HG03571 (cell line): ENCODE measurements at regions not wholly inside any gene's neighbourhood (a gene's known extent, or its start where the extent isn't known, plus 50 kb on each side); places are given as distances from the start of the nearest gene placed in this dataset.

Source experiments
- ATAC-seq: cut with Tn5 transposase; IDR thresholded peaks from one replicate; pipeline ENCODE4 v1.9.1; 2021; ENCODE audit not compliant: unreplicated experiment

GRCh38 chr12:67425394-67425793 is 156.2 kb downstream of the CAND1 start:
- ATAC-seq: no peak

DNA sequence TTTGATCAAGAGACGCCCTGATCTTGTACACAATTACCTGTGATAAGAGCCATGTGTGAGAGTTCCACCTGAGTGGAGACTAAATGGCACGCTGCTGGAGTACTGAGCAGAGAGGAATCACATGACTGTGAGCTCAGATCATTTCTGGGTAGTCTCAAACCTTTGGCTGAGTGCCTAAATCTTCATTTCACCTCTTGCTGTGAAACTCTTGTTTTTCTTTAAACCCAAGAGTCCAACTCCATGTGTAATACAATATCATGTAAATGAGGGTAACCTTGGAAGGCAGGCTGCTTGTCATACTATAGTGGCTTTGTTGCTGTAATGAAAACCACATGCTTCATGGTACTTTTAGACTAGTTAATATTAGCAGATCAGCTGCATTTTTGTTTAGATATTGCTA is 156.9 kb downstream of the CAND1 start:
- ATAC-seq: no peak

- no peak for ATAC-seq
Measured at GRCh38 chr12:67427336-67427735, 158.2 kb downstream of the CAND1 start.

DNA sequence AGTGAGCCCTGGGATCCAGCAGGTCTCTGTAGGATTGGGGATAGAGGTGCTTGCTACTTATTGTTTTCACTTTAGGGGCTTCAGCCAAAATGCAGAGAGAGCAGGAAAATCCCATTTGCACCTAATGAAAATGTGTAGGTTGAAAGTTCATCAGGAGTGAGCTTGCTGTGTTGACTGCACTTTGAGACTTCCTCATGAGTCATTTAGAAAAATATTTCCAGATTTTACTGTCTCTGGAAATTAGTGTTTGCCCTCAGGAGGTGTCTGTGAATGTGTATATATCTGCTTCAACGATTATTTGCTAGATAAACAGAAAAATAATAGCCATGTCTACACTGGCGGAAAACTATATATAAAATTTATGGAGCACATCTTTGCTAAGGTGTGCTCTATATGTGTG is 159.3 kb downstream of the CAND1 start:
- ATAC-seq: no peak

- no peak for ATAC-seq
Measured at GRCh38 chr12:67430708-67431335, 161.7 kb downstream of the CAND1 start.

DNA sequence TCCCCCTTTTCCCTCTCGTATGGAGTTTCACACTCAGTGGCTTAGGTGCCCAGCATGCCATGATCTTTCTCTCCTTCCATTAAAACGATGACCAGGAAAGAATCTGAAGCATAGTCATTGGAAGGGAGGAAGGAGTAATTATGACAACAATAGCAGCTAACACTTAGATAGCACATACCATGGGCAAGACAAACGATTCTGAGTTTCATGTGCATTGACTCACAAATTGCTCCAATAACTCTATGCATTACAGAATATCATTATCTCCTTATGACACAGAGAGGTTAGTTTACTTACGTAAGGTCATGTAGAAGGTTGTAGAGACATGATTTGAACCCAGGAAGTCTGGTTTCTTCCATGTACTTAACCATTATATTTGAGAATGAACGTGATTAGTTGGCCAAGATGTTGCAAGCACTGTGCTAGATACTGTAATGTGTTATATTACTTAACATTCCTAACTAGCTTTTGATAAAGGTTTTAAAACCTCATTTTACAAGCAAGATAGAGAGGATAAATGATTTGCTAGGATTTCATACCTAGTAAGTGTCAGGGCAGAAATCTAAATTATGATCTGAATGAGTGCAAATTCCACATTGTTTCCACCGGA is 162.4 kb downstream of the CAND1 start:
- ATAC-seq: no peak

DNA sequence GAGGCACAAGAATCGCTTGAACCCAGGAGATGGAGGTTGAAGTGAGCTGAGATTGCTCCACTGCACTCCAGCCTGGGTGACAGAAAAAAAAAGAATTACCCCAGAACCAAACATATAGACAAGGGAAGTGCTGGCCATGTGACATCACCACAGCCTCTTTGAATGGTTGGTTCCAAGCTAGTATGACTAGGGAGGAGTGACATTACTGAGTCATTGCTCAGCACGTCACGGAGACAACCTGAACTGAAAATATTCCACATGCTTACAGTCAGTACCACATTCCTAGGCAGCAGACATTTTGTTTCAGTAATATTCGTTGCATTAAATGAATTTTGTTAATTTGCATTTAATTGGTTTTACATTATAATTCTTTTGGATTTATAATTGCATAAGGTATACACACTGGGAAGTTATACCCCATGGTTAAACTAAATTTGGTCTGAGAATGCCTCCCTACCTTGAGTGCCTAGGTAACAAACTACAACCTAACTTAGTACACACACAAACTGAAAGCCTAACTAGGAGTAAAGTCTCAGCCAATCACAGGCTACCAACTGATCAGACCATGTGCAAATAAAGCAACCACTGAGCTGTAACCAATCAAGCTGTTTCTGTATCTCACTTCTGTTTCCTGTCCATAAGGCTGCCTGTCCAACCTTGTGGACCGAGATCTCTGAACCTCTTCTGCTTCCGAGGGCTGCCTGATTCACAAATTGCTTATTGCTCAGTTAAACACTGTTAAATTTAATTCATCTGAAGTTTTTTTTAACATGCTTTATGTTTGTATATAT is 164.4 kb downstream of the CAND1 start:
- peak; percentile 89 for ATAC-seq

- ATAC-seq: no peak
Measured at GRCh38 chr12:67434671-67435370, 165.7 kb downstream of the CAND1 start.

DNA sequence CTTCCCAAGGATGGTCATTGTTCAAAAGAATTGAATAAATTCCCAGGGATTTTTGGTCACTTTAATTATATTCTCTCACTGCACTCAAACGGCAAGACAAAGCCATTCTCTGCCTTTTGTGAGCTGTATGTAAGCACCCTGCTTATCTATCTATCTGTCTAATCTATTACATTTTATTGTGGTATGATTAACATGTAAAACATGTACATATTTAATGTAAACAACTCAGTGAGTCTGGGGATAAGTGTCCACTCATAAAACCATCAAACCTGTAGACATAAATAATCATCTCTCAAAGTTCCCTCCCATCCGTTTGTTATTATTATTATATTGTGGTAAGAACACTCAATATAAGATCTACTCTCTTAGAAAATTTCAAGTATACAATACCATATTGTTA is 167.1 kb downstream of the CAND1 start:
- no peak for ATAC-seq

DNA sequence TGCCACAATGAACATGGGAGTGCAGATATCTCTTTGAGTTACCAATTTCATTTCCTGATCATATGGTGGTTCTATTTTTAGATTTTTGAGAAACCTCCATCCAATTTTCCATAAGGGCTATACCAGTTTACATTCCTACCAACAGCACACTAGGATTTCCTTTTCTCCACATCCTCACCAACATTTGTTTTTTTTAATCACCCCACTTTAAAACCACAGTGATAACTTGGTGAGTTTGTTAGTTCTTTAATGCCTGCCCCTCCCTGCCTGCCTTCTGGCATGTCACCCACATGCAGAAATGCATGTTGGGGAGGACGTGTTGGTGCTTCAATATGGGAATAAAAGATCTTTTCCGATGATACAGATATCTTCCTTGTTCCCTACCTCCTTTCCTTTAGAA is 167.9 kb downstream of the CAND1 start:
- no peak for ATAC-seq

- ATAC-seq: no peak
Measured at GRCh38 chr12:67439611-67440010, 170.5 kb downstream of the CAND1 start.

DNA sequence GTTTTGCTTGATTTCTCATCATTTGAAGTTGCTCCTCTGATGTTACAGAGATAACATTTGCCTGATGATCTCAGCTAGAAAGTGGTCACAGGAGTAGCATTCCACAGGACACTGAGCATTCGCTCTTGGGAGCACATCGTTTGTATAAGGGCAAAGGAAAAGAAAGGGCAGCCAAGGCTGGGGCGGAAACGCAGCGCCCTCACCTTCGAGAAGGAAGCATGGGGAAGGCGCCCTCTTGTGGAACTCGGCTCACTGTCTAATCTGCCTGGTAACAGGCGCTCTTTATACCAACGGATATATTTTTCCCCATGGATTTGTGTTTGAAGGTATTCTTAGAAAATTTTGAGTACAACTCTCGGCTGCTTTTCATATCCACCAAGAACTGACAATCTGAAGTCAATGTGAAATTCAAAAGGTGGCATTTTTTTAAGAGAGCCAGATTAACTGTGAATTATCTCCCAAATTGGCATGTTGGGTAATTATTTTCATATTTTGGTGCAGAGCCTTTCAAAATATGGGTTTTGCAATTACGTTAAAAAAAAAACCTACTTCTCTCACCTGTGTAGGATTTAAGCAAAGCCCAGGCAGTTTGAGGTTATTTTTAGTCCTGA is 172.7 kb downstream of the CAND1 start:
- peak; percentile 94 for ATAC-seq

GRCh38 chr12:67442347-67442841 is 173.2 kb downstream of the CAND1 start:
- no peak for ATAC-seq

GRCh38 chr12:67442896-67443295 is 173.7 kb downstream of the CAND1 start:
- no peak for ATAC-seq

- no peak for ATAC-seq
Measured at GRCh38 chr12:67444542-67444941, 175.4 kb downstream of the CAND1 start.

GRCh38 chr12:67446716-67447115 is 177.6 kb downstream of the CAND1 start:
- no peak for ATAC-seq

DNA sequence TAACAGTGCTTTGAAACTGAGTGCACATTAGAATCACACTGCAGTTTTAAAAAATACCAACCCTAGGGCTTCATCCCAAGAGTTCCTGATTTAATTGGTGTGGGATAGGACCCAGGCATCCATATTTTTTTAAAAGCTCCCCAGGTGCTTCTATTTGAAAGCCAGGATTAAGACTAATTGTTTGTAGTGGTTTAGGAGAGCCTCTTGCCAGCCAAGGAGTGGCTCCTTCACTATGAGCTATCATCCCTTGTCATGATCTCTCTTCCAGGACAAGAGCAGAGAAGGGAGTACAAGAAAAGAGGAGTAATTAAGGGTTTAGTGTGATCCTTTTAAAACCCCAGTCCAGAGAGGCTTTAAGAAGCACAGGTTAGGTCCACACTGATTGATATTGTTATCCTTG is 178.0 kb downstream of the CAND1 start:
- ATAC-seq: no peak

GRCh38 chr12:67449591-67450052 is 180.5 kb downstream of the CAND1 start:
- ATAC-seq: peak; percentile 65

DNA sequence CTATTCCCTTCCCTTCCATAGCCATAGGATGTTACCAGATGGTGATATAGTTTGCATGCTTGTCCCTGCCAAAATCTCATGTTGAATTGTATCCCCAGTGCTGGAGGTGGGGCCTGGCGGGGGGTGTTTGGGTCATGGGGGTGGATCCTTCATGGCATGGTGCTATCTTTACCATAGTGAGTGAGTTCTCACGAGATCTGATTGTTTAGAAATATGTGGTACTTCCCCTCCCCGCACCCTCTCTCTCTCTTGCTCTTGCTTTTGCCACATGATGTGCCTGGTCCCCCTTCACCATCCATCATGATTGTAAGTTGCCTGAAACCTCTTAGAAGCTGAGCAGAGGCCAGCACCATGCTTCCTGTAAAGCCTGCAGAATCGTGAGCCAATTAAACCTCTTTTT is 181.3 kb downstream of the CAND1 start:
- ATAC-seq: no peak

DNA sequence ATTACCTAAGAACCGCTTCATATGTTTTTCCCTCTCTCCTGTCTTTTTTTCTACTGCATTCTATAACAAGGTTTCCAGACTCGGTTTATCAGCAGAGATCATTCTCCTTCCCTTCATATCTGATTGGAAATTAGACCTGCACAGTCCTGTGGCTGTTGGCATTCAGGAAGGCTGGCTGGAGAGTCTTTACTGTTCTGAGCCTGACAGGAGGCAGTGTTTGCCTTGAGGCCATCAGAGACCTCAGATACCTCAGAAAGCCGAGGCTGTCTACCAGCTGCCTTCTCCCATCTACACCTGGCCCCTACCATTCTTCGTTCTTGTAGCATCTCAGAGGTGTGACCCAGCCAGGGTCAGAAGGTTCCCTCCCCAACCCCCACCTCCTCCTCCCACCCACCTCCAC is 182.0 kb downstream of the CAND1 start:
- no peak for ATAC-seq
